GM21825 (cell line): ENCODE measurements at regions not wholly inside any gene's neighbourhood (a gene's known extent, or its start where the extent isn't known, plus 50 kb on each side); places are given as distances from the start of the nearest gene placed in this dataset.
"Not testable (repeated sequence)": the region's sequence is repeated elsewhere in the genome, so short reads cannot be mapped to it uniquely, and the experiment has no call there.

Experiments
- ATAC-seq: cut with Tn5 transposase; IDR thresholded peaks from one replicate; pipeline ENCODE4 v1.9.1; 2021; ENCODE audit warnings: mild to moderate bottlenecking, moderate library complexity; ENCODE audit not compliant: unreplicated experiment

DNA sequence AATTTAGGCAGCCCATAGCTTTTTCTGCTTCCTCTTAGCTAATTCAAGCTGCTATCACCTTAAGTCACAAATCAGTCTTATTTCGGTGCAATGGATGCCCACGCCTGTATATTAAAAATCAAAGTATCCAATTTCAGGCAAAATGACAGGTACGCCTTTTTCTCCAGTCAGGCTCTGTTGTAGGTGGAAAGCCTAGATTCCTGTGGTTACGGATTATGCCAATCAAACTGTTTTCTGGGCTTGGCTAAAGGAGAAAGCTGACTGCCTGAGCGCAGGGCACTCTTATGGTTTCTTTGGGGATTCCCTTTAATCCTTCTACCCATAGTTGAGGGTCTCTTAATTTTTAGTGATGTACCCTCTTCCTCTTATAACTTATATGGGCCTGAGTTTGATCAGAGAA is 550.5 kb downstream of the PDHA2 start:
- no peak for ATAC-seq

DNA sequence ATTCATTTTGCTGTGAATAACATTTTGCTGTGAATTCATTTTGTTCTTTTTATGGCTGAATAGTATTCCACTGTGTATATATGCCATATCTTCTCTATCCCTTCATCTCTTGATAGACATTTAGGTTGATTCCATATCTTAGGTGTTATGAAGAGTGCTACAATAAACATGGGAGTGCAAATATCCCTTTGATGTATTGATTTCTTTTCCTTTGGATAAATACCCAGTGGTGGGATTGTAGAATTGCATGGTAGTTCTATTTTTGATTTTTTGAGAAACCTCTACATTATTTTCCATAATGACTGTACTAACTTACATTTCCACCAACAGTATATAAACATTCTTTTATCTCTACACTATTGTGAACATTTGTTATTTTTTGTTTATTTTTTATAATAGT is 555.9 kb downstream of the PDHA2 start:
- no peak for ATAC-seq

DNA sequence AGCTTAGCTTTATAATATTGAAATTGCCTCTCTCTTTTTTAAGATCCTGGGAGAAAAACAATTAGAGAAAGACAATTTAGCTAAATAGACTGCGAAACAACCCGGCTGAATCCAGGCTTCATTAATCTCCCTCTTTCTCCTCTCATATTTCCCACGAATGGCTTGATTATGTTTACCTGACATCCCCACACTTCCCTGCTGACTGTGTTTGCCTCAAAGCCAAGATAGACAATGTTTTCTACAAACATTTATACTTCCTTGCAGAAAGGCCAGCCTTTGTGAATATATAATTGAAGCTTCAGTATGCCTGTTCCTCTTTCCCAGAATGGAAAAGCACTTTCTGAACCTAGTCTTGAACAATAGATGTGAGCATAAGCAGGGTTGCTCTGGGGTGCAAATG is 566.8 kb downstream of the PDHA2 start:
- no peak for ATAC-seq

DNA sequence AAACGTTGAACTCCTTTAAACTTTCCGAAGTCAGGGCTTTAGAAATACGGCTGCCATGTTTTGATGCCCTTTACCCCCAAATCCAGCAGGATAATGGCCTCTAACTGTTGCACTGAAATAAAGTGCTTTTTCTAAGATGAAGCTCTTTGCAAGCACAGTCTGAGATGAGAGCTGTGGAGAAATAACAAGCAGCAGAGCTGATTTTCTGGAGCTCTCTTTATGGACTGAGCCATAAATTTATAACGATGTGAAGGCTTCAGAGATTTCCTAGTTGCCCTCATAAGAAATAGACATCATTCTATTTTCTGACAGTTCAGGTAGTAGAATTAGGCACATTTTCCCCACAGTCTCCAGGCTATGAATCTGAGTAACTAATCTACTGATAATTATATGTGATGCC is 567.3 kb downstream of the PDHA2 start:
- ATAC-seq: no peak

DNA sequence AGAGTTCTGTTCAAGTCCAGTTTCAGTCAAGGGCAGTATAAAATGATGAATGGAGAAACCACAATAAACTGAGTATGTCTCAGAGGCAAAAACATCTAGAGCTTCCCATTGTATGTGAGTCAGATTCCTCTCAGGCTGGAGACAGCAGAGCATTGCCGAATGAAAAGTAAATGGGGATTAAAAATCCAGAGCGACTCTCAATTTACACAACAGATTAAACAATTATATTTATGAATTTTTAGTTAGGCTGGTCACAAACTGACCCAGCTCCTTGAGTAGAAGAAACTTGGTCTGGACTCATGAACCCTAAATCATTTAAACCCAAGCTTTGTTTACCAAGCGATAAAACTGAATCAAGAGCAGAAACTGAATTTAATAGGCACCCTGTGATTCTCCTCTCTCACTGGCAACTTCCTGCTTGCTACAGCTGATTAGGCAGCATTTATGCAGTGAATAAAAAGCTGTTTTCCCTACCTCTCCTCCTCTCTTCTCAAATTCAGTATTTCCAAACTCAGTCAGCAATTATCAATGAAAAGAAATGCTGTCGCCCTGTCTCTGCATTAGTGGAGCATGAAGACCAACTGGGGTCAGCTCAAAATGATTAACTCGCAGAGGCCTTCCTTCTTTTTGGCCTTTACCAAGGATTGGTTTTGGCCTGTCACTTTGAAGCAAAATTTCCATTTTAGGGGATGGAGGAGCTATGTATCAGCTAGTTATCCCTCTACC is 568.0 kb downstream of the PDHA2 start:
- no peak for ATAC-seq

DNA sequence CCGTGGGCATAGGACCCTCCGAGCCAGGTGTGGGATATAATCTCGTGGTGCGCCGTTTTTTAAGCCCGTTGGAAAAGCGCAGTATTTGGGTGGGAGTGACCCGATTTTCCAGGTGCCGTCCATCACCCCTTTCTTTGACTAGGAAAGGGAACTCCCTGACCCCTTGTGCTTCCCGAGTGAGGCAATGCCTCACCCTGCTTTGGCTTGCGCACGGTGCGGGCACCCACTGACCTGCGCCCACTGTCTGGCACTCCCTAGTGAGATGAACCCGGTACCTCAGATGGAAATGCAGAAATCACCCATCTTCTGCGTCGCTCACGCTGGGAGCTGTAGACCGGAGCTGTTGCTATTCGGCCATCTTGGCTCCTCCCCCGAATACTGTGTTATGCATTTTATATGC is 575.0 kb downstream of the PDHA2 start:
- ATAC-seq: not testable (repeated sequence)

DNA sequence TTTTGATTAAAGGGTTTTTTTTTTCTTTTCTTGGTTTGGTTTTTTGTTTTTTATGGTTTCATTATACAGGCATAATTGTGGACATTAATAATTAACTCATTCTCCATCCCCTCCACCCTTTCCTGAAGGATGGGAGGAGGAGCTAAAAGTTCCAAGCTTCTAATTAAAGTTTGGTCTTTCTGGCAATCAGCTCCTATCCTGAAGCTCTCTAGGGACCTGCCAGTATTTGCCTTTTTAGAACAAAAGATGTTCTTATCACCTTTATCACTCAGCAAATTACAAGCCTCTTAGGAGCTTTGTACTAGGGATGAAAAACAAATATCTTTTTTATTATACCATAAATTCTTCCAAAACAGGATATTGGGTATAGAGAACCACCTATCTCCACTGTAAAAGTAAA is 589.8 kb downstream of the PDHA2 start:
- ATAC-seq: no peak

DNA sequence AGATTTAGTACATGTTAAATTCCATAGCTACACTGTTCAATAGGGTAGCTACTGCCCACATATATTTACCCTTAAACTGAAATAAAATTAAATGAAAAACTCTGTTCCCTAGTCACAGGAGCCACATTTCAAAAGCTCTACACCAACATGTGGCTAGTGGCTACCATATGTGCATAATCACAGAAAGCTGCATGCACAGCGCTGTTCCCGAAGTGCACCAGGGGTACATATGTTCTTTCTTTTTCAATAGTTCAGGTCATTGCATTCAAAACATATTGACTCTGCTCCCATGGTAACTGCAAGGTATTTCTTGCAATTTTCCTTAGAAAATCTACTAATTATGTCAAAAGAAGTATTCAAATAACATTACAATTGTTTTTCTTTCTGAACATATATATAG is 591.2 kb downstream of the PDHA2 start:
- ATAC-seq: no peak

DNA sequence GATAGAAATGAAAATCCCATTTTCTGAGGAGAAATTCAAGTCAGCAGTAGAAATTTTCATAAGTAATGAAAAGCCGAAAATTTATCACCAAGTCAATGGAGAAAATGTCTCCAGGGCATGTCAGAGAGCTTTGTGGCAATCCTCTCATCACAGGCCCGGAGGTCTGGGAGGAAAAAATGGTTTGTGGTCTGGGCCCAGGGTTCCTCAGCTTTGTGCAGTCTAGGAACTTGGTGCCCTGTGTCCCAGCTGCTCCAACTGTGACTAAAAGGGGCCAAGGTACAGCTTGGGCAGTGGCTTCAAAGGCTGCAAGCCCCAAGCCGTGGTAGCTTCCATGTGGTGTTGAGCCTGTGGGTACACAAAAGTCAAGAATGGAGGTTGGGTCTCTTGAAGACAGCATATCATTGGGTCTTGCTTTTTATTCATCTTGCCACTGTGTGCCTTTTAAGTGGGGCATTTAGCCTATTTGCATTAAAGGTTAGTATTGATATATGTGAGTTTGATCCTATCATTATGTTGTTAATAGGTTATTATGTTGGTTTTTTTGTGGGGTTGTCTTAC is 608.5 kb downstream of the PDHA2 start:
- no peak for ATAC-seq

DNA sequence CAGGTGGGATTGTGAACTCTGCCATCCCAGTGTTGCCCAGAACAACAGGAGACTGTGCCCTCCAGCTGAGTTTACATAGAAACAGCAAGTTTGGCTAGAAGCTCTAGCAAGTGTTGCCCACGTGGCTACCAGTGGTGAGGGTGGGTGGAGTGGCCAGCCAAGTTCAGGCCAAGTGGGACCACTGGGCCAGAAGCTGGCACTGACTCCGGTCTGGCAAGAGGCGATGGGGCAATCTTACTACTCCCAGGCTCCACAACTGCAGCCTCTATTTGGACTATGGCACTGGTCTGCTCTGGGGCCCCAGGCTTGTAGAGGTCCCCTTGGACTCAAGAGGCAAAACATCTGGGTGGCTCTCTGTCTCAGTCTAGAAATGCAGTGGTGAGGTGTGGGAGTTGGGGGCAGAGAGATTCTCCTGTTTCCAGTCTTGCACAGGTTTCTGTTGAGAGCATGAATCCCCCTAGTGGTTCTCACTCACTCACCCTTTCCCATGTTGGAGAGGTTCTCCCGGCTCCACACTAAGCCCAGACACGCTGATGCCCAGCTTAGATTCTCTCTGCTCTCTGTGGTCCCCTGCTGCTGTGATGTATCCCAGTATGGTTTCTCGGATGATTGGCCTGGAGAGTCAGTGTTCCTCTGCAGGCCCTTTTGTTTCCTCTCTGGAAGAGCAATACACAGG is 615.3 kb downstream of the PDHA2 start:
- no peak for ATAC-seq

DNA sequence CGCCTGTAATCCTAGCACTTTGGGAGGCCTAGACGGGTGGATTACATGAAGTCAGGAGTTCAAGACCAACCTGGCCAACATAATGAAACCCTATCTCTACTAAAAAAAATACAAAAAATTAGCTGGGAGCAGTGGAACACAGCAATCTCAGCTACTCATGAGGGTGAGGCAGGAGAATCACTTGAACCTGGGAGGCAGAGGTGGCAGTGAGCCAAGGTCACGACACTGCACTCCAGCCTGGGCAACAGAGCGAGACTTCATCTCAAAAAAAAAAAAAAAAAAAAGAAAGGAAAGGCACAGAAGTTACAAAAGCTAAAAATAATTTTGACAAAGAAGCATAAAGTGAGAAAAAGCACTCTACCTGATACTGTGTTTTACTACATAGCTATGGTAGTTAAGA is 618.1 kb downstream of the PDHA2 start:
- ATAC-seq: not testable (repeated sequence)

DNA sequence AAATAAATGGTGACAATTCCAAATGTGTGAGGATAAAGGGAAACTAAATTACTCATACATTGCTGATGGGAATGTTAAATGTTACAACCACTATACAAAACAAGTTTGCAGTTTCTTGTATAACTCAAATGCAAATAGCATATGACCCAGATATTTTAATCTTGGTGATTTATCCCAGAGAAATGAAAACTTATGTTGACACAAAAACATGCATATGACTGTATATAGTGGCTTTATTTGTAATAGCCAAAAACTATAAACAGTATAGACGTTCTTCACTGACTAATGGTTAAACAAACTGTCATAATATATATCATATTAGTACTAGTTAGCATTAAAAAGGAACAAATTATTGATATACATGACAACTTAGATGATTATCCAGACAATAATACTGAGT is 619.2 kb downstream of the PDHA2 start:
- no peak for ATAC-seq

DNA sequence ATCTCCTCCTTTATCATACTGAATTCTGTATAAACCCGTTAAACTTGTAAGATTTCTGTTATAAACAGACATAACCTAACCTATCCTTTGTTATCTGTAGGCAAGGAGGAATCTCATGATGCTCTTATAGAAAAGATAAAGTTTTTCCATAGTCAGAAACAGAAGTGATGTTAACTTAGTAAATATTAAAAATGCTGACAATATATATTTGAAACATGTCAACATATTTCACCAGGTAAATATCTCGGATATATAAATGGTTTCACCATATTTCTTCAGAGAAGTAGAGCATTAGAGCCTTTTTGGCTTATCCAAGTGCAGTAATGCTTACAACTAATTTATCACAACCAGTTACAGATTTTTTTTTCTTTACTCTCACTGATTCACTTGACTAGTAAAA is 625.9 kb downstream of the PDHA2 start:
- ATAC-seq: no peak

DNA sequence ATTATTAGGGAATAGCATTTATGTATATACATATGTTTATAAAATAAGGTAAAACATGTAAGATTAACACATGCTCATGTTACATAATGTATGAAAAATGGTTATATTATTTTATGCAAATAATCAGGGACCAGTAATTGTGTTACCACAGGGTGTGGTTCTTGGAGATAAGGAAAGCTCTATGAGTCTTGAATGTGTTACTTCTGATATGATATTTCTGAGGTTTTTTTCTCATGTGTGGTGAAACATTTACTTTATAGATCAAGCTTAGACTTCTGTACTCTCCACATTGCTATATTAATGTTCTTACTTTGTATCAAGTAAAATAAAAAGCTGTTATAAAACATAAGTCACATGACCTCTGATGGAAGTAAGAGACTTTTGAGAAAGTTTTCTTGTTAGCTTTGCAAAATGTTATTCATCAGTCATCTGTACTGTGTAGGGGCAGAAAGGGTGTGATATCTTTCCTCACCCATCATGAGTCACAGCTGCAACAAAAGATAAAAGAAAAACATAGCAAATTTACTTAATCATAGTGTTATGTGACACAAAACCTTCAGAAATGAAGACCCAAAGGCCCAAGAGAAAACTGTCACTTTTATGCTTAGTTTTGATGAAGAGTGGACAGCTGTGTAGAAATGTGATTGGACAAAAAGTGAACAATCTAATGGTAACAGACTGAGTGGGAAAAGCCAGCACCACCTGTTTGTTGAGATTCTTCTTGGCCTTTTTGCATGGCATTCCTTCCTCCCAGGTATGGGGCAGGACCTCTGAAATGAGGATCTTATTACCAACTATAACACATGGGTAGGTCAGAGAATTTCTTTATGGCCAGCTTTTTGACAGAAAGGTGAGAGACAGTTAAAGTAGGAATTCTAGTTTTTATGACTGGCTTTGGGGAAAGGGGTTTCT is 632.3 kb downstream of the PDHA2 start:
- no peak for ATAC-seq

DNA sequence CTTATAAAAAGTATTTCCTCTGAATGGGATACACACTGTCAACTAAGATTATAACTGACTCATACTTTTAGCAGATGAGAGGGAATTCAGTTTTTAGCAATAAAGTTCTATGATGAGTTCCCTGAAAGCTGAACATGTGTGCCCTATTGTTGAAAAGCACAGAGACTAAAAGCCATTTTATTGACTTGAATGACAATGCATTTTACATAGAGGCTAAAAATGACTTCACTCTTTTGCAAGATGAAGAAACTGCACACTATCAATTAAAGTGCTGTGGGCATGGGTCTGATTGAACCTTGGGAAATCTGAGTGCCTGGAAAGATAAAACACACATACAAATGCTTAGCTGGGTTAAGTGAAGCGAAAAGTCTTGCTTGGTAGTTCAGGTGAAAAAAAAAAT is 633.4 kb downstream of the PDHA2 start:
- no peak for ATAC-seq

DNA sequence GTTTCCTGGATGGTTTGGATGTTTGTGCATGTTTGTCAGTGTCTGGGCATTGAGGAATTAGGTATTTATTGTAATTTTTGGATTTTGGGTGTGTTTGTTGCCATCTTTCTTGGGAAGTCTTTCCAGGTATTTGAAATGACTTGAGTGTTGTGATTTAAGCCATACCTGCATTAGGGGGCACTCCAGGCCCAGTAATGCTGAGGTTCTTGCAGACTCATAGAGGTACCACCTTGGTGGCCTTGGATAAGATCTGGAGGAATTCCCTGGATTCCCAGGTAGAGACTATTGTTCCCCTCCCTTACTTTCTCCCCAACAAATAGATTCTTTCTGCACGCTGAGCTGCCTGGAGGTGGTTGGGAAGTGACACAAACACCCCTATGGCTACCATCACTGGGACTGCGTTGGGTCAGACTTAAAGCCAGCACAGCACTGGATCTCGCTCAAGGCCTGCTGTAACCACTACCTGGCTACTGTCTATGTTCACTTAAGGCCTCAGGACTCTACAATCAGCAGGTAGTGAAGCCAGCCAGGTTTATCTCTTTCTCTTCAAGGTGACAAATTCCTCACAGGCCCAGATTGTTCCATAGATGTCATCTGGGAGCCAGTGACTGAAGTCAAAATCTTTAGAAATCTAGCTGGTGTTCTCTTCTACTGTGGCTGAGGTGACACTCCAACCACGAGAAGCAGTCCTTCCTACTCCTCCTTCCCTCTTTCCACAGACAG is 643.6 kb downstream of the PDHA2 start:
- no peak for ATAC-seq

DNA sequence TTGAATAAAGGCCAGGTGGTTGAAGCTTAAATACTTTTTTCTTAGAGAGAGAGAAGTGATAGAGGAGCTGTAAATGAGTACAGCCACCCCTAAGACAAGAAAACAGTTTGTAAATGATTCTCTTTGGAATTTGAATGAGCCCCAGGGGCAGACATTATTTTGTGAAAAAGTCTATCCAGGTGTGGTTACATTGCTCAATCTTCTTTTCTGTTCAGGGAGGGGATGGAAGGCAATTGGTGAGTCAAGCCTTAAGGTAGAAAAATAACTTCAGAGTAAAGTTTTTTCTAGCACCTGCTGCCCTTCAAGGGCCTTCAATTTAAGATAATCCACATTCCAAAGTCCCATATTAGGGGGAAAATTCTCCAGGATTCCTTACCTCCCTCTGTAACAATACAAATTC is 646.7 kb downstream of the PDHA2 start:
- ATAC-seq: no peak

DNA sequence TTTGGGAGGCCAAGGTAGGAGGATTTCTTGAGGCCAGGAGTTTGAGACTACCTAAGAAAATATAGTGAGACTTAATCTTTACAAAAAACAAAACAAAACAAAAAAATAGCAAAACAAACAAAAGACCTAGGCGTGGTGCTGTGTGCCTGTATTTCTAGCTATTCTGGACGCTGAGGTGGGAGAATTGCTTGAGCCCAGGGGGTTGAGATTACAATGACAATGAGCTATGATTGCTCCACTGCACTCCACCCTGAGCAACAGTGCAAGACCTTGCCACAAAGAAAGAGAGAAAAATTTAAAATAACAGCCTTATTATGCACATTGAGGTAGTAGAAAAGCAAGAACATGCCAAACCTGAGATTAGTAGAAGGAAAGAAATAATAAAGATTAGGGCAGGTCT is 657.7 kb downstream of the PDHA2 start:
- ATAC-seq: no peak

DNA sequence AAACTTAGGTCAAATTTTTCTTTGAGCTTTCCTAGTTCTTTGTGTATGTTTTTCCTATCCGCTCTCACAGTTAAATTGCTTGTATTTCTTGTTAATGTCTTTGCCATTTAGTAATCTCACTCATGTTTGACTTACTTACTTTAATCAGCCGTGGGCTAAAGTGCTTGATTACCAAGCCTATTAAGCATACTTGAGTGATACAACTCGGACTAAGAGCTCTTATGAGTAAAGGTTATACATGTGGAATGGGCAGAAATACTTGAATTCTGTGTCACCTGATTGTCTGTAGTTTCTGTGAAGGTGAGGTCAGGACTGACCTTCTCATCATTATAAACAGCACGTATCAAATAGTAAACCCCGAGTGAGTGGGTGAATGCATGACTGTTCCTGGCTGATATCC is 664.5 kb downstream of the PDHA2 start:
- ATAC-seq: no peak

DNA sequence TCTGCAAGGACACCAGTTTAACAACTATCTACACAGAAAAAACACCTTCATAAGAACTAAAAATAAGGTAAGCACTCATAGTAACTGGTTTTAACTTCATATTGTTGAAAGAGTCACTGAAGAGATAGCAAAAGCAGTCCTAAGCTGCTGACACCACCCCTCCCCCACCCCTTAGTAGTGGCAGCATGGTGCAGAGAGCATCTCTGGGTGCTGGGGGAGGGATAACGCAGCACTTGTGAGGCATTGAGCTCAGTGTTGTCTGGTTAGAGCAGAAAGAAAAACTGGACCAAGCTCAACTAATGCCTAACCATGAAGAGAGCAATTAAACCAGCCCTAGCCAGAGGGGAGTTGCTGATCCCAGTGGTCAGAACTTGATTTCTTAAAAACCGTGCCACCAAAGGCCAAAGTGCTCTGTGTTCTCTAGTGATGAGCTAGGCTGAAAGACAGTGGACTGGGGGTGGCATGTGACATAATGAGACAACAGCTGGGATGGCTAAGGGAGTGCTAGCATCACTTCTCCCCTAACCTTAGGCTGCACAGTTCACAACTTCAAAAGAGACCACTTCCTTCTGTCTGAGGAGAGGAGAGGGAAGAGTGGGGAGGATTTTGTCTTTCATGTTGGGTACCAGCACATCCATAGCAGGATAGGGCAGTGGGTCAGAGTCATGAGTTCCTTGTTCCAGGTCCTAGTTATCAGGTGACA is 669.3 kb downstream of the PDHA2 start:
- ATAC-seq: no peak
